NCI-H1092 treated with DMSO at 0.1 percent for 48 hours (cell line): ENCODE measurements at regions not wholly inside any gene's neighbourhood (a gene's known extent, or its start where the extent isn't known, plus 50 kb on each side); places are given as distances from the start of the nearest gene placed in this dataset.
"Not testable (repeated sequence)": the region's sequence is repeated elsewhere in the genome, so short reads cannot be mapped to it uniquely, and the experiment has no call there.

Experiments
- DNase-seq: peaks from one replicate; lab custom pipeline; 2025; lab: John Stamatoyannopoulos, UW

DNA sequence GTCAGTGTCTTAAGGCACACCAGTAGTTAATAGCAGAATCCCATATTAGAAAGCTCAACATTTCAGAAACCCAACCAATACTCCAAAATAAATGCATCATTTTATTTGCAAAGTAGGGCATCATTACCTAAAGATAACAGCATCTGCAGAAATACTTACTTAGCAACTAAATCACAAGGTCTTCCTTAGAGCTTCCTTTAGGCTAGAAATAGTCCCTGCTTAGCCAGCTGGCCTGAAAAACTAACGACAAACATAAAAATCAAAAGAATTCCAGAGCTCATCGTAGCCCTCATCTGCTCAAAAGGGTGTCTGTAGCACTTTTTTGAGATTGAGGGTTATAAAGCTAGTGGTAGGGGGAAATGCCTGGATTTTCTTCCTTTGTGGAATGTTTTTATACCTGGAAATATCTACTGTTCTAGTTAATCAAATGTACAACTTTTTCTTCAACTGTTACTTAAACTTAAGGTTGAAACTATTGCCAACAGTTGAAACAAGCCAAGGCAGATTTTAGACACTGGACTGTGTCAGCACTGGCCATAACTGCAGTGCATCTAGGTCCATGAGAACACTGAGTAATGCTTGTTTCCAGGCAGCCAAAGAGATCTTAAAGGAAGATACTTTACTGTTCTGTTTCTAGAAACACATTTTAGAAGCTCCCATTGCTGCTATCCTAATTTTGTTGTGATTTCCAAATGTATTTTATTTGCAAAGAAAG is 129.4 kb upstream of the RASA1 start:
- DNase-seq: no peak

DNA sequence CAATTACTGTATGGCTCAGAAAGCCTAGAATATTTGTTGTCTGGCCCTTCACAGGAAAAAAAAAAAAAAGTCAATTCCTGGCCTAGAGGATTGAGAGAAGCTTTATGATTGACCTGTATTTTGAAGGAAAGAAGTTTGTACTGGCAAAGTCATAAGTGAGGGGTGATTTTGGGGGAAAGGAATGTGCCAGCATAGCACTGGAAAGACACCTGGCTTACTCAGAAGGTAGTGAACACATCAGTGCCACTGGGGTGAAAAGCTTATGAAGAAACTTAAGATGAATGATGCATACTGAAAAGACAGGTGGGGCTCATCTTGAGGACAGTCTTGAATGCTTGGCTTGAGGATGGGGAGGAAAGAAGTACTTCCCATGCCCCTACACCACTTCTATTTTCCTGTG is 127.9 kb upstream of the RASA1 start:
- no peak for DNase-seq

DNA sequence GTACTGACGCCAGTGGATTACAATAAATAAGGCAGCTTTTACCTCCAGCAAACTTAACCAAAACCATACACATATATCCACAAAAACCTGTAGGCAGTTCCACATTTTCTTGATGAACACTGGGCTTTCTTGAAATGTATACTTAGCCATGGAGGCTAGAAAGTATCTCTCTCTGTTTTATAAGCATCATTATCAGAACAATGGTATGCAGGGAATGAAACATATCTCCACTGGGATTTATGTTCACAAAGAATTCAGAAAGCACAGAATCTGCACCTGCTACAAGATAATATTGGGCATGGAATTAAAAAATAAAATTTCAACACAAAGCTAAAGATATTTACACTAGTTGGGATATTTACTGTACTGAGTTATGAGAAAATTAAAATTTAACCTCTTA is 126.1 kb upstream of the RASA1 start:
- DNase-seq: no peak

DNA sequence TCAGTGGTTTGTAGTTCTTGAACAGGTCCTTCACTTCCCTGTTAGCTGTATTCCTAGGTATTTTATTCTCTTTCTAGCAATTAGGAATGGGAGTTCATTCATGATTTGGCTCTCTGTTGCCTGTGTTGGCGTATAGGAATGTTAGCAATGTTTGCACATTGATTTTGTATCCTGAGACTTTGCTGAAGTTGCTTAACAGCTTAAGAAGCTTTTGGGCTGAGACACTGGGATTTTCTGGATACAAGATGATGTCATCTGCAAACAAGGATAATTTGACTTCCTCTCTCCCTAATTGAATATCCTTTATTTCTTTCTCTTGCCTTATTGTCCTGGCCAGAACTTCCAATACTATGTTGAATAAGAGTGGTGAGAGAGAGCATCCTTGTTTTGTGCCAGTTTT is 121.8 kb upstream of the RASA1 start:
- DNase-seq: not testable (repeated sequence)

DNA sequence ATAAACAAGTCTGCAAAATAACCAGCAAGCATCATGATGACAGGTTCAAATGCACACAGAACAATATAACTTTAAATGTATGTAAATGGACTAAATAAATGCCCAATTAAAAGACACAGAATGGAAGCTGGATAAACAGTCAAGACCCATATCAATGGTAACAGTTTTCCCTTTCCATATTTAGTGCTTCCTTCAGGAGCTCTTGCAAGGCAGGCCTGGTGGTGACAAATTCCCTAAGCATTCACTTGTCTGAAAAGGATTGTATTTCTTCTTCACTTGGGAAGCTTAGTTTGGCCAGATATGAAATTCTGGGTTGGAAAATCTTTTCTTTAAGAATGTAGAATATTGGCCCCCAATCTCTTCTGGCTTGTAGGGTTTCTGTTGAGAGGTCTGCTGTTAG is 120.2 kb upstream of the RASA1 start:
- DNase-seq: no peak

DNA sequence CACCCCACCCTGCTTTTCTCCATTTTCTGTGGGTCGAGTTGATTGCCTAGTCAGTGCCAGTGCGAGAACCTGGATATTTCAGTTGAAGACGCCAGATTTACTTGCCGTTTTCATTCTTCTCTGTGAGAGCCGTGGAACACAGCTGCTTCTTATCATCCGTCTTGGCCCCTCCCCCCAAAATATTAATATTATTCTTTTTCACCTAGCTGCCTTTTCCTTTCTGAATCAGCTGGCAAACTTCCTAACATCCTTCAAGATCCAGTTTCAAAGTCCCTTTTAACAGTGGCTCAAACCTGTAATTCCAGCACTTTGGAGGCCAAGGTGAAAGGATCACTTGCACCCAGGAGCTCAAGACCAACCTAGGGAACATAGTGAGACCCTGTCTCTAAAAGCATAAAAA is 117.1 kb upstream of the RASA1 start:
- DNase-seq: no peak

DNA sequence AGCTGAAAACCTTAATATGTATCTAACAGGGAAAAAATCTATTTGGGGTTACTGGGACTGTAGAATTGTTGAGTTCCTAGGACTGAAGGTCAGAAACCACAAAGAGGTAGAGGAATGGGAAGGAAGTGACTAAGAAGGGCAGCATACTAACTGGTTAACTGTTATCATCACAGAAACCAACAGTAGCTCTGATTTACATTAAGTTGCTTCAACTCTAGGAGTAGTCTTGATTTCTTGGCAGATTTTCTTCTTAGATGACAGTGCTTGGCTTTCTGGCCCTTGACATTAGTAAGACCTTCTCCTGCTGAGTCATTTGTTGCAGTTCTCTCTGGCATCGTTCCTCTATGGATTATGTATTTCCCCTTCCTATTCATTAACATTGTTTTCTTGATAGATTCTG is 116.1 kb upstream of the RASA1 start:
- no peak for DNase-seq

DNA sequence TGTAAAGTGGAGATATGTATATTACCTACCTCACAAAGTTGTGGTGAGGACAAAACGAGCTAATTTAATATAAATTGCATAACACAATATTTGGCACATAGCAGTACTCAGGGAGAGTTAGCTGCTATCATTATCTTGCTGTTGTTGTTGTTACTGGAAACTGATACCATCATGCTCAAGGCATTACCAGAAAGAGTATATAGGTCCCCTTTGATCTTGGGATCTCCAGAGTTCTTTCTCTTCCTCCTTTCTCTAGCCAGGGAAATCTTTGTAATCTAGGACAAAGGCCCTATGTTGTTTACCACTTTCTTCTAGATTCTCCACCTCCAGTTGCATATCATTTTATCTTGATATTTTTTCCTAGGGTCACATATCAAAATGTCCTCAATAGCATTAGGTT is 114.8 kb upstream of the RASA1 start:
- DNase-seq: no peak

DNA sequence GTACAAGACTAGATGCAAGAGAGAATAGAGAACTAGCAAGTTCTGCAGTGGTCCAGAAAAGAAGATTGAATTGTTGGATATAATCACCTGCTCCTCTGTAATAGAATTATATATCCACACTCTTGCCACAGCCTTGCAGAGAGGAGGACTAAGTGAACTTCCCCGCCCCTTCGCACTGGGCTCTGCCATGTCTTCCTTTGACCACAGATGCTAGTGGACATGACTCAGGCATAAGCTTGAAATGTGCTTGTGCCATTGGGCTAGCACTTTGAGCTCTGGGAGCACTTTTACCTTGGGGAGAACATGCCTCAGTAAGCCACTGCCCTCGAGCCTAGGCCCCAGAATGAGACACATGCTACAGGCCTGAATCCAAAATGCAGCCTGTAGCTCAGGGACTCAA is 113.5 kb upstream of the RASA1 start:
- DNase-seq: no peak

DNA sequence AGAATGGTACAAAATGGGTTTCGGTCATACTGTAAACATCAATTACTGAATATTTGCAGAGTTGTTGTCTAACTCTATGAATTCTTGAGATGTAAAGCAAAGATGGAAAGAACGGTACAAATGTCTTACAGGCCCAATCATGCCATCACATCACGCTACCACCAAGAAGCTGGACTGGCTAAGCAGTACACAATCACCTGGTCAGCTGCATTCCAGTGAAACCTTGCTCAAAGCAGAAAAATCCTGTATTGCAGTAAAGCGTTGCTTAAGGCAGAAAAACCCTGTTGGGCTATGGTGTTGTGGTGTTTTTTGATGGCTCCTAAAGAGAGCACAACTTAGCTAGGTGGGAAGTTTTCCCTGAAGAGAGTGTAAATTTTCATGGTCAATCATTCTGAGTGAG is 112.6 kb upstream of the RASA1 start:
- DNase-seq: no peak

DNA sequence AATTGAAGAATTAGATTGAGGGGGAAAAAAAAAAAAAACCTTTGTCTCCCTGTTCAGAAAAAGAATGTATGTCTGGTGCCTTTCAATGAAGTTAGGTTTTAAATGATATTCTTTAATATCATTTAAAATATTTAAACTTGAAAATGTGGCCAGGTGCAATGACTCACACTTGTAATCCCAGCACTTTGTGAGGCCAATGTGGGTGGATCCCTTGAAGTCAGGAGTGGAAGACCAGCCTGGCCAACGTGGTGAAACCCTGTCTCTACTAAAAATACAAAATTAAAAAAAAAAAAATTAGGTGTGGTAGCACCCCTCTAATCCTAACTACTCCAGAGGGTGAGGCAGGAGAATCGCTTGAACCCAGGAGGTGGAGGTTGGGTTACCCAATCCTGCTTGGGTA is 111.1 kb upstream of the RASA1 start:
- DNase-seq: no peak

DNA sequence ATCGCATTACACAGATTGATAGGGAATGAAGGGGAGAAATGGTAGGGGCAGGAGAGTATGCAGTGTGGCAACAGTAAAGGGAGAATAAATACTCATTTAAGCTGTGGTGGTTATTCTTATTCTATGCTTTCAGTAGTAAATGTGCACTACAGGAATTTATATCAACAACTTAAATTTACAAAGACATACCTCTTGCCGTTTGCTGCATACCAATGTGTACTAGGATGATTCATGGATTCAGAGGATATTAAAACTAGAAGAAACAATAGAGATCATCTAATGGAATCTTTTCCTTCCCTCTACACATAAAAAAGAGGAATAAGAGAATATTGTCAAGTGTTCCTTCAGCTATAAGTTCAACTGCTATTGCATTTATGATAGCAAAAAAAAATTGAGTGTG is 103.3 kb upstream of the RASA1 start:
- no peak for DNase-seq

DNA sequence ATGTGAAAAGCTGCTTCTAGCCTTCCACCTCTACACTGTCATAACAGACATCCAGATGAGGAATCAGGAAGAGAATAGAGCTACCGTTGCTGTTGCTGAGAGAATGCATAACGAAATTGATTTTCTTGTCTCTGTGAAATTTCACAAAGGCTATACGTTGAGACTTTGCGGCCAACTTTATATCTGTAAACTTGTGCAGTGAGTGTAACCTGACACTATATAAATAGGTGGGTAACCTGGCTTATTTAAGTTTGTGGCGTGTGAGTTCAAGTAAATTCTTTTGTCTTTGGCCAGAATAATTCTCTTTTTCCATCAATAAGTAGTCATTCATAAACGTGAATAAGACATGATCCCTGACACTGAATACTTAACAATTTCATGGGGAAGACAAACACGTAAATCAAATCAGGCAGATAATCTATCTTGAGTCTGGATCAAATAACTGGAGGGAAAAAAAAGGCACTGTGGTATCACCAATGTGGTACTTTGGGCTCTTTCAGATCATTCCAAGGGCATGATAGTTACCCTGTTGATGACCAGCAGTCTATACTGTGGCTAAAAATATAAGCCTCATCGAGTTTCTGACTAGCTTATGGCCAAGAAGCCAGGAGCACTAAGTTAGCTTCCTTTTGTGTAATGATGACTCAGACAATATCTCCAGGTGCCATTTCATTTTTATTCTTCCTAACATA is 98.2 kb upstream of the RASA1 start:
- no peak for DNase-seq

DNA sequence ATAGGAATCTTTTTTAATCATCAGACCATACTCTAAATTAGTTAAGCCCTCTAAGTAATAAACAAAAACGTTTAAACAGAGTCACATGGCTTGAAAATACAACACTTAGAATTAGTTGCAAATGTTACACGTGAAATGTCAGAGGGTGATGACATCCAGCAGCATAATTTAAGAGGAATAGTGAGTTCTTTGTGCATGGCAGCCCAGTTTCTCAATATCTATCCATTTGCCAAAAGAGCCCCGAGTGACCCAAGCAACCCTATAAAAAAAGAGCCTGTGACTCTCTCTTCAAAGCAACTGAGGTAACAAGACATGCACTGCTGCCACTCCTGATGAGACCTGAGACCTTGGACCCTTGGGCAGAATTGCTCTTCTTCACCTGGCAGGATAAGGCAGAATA is 96.9 kb upstream of the RASA1 start:
- DNase-seq: no peak

DNA sequence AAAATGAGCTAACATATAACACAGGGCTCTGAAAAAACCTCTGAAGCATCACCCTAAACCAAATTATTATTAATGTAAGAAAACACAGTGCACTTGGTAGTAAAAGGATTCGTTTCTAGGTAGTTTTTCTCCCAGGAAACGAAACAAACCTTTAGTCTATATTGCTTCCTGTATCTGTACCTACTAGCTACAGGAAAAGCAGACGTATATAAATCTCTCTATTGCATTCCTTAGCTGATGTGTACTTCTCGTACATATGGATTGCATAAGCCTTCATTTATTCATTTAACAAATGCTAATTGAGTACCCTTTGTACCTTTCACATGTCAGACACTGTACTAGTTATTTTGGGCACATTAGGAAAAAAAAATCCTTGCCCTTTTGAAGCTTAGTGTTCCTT is 85.0 kb upstream of the RASA1 start:
- DNase-seq: no peak

DNA sequence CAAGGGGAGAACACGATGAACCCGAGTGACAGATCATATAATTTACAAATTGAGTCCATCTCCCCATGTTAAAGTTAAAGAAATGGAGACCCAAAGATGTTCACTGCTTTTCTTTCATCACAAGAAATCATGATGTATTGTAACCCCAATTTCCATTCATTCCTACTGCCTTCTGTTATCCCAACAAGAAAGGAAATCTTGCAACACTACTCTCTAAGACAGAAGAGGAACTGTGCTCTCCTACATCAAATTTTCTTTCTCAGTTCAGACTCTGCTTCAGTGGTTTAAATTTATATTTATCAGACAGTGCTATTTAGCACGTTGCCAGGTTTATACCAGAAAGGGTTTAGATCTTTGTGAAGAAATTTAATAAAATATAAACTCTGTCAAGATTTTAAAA is 83.8 kb upstream of the RASA1 start:
- no peak for DNase-seq

DNA sequence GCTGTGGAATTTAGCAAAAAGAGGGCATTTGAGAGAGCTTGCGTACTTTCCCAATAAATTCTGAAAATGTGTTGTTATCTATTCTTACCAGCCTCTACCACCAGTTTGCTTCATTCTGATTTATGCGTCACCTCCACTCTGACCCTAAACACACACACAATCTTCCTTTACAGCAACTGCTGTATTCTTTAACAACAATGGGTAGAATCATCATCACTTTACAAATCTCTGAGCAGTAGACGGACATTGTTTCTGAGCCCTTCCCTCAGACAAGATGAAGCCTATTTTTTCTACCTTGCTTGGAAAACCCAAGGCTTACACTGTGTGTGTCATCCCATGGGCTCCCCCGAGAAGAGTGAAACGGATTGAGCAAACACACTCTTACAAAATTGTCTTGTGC is 83.1 kb upstream of the RASA1 start:
- DNase-seq: no peak

DNA sequence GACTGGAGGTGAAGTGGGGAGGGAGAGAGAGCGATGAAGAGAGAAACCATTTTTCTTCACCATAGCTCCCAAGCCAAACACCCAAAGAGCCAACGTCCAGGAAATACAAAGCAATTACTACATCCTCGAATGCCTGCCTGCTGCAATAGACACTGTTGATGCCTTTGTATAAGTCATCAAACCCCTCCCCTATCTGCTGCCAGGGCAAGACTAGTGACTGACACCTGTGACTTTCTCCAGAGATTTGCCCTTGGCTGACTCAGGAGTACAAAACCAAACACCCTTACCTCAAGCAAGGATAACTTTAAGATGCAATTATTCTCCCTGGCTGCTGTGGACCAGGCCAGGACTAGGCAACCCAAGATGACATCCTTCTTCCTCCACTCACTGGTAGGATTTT is 81.8 kb upstream of the RASA1 start:
- DNase-seq: no peak

DNA sequence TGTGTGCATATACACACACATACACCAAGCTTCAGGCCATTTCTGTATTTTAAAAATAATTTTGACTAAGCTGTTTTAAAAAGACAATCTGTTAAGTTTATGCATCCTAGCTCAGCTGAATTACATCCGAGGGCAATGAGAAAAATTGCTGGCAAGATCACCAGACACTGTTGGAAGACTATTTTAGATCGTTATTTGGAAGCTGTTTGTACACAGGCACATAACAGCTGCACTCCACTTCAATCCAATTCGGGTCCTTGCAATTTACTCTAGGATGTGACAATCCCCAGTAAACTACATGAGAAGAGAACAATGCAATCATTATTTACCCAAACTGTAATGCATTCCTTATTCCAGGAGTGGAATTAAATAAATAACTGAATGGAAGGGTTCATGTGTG is 79.3 kb upstream of the RASA1 start:
- DNase-seq: no peak

DNA sequence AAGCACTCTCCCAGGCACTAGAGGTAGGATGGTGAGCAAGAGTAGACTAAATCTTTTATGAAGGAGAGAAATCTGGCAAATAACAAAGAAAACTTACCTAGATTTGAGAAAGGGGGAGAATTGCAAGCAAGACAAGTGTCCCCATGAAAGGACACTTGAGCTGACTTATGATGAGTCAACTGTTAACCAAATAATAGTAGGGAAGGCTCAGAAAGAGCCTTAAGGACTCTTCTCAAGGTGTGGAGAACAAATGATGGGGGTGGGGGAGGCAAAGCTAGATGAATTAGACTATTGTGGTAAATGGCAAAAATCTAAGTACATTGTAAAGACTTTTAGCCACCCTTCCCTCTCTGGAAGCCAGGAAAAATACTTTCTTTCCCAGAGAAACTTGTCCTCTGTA is 77.6 kb upstream of the RASA1 start:
- DNase-seq: no peak

DNA sequence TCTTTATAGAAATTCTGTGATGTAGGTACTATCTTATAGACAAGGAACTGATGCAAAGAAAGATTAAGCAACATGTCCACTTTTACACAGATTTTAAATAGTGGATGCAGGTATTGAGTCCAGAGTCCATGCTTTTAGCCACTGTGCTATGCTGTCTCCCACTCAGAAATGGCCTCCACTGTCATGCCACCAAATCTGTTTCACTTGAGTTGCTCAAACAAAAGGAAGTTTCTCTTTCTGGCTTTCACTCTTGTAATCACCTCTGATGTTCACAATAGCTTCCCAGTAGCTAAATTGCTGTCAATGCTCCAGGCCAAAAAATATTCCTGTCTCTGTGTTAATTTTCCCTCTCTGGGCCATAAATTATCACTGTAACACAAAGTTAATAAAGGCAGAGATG is 77.0 kb upstream of the RASA1 start:
- no peak for DNase-seq

DNA sequence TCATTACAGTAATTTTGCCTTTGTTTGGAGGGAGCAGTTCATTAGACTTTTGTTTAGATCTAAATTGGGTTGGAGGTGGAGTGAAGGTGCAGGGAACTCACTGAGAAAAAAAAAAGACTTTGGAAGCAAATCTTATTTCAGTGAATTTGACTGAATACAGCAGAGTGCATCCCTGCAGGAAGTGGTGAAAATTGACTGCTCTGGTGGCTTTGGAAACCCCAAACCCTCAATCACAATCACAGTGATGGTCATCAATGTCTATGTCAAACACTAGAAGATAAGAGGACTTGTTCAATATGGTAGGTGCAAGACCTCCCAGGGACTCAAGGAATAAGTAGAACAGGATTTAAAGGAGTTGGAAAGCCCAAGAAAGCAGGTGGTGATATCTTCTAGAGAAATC is 76.0 kb upstream of the RASA1 start:
- DNase-seq: no peak

DNA sequence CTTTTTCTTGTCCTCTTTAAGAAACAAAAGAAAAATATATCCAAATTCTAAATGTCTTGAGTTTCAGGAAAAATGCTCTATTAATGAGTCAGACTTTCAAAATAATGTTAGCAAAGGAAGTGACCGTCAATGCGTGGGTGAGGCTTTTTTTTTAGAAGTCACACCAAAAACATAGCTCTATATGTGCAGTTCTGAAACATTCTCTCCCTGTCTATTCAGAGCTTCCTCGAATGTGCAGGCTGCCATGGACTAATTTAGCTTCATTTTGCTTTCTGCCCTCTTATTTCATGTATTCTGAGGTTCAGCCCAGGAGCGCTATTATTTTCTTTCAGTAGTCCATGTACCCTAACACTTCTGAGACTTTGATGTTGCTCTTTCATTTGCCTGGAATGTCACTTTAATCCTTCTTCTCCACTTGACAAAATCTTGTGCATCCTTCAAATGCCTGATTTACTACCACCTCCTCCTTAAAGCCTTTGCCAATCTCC is 72.5 kb upstream of the RASA1 start:
- DNase-seq: no peak

DNA sequence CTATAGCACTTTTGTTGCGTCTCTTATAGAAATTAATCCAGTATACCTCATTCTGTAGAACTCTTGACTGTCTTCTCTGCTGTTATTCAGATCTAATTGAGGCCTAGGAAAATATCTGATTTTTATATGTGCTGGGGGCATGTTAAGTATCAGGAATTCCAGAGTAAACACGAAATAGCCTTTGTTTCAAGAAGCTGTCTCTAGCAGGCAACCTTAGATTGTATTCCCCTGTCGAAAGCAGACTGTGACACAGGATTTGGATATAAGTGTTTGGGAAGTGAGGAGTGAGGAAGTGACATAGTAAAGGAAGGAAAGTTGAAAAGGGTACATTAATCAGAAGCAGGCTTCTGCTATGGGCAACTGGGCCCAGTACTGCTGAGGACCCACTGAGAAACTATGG is 72.1 kb upstream of the RASA1 start:
- DNase-seq: no peak
